ENCODE measurements at regions not wholly inside any gene's neighbourhood (a gene's known extent, or its start where the extent isn't known, plus 50 kb on each side); places are given as distances from the start of the nearest gene placed in this dataset.

DNA sequence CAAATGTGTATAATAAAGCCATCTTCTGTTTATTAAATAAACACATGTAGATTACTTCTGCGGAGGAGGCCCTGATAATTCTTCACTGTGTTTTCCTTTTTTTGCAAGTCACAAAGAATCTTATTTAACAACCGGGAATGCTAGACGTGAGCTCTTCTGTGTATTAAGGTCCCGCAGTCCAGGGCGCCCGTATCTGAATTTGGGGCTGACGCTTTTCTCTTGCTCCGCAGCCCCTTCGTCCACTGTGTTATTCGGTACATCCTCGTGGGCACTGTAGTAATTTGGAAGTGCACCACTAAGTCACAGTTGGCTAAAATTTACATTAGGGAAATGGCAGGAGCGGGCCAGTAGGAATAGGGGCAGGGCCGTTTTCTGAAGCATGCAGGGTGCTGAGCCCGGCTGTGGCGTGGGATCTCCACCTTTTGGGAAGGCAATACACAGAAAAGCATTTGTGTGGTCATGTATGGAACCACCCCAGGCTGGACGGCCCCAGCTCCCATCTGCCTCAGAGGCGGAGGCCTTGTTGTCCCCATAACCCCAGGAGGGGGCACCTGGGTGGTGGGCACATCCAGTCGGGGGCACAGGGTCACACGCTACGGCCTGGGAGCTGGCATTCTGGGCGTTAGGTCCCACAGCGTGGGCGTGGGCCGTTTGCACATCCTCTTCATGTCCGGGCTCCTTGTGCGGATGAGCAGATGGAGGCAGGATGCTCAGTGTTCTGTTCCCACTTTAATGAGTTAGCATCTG, 258.7 kb upstream of the IRX4 start:
- no peak for TF ChIP-seq CTCF (IDR thresholded peaks at IDR 0.05)
- no peak for TF ChIP-seq POLR2A (IDR thresholded peaks at IDR 0.05)

Data from ovary (tissue), 3 donors.